Endothelial cell of umbilical vein (primary cell): ENCODE measurements at regions not wholly inside any gene's neighbourhood (a gene's known extent, or its start where the extent isn't known, plus 50 kb on each side); places are given as distances from the start of the nearest gene placed in this dataset.

ENCODE experiments used
- BruUV-seq: library from RNA; stranded (reverse); fragments of 400-500 nt; replicated peaks from 2 replicates; lab custom pipeline; 2021; lab: Mats Ljungman, UMichigan
- CTCF ChIA-PET: fragments of 300-600, 350-600 bp; sonication (Branson Sonifier 250); formaldehyde crosslinking; loops from one replicate; lab custom pipeline; 2021; ENCODE audit warnings: antibody characterized with exemption, inconsistent platforms; lab: Charles Lee
- POLR2A ChIA-PET: fragments of 300-600, 350-600 bp; sonication (Branson Sonifier 250); formaldehyde crosslinking; loops from one replicate; lab custom pipeline; 2021; ENCODE audit warnings: antibody characterized with exemption, inconsistent platforms; lab: Charles Lee
- DNase-seq: peaks from one replicate; pipeline ENCODE4 v3.0.0-alpha.2; 2011; ENCODE audit warnings: low read depth, low spot score
- FAIRE-seq: peaks from 2 replicates; lab custom pipeline; 2011; peaks lifted over from hg19 to GRCh38; lab: Jason Lieb, UNC
- H2AFZ ChIP-seq: 2 replicates; pipeline ENCODE4 v1.6.0; 2012; ENCODE audit warnings: low read depth, low read length, control low read depth, inconsistent platforms
- H3K27ac ChIP-seq: 2 replicates; pipeline ENCODE4 v1.5.1; 2011; ENCODE audit warnings: low read depth, mild to moderate bottlenecking, control low read depth, low read length, moderate library complexity; ENCODE audit not compliant: insufficient read depth
- H3K27me3 ChIP-seq, 2 experiments: 2 replicates each; pipeline versions ENCODE4 v1.6.0 to v1.6.1; 2011; ENCODE audit warnings: low read length in 2 of 2, mixed read lengths in 1 of 2; ENCODE audit not compliant: control insufficient read depth in 2 of 2, insufficient read depth in 2 of 2
- H3K36me3 ChIP-seq, 2 experiments: 2 replicates in 1 of 2; 3 replicates in 1 of 2; pipeline ENCODE4 v1.5.1; 2011; ENCODE audit warnings: low read length in 2 of 2, mild to moderate bottlenecking in 1 of 2, moderate library complexity in 1 of 2; ENCODE audit not compliant: control insufficient read depth in 2 of 2, insufficient read depth in 2 of 2; ENCODE audit errors: extremely low read depth in 1 of 2
- H3K4me1 ChIP-seq: 3 replicates; pipeline ENCODE4 v1.5.1; 2011; ENCODE audit warnings: mild to moderate bottlenecking, low read length; ENCODE audit not compliant: control insufficient read depth, insufficient read depth; ENCODE audit errors: extremely low read depth
- H3K4me2 ChIP-seq: 2 replicates; pipeline ENCODE4 v1.6.1; 2011; ENCODE audit warnings: low read length, control low read depth, mixed read lengths; ENCODE audit not compliant: insufficient read depth
- H3K4me3 ChIP-seq, 3 experiments: fragments of 200-600 bp in 1 of 3; sonication (generic), shearing (Covaris generic) in 1 of 3; replicated peaks in 1 of 3; 2 replicates each; pipeline ENCODE4 v1.5.1; 2011 to 2016; ENCODE audit warnings: control low read depth in 3 of 3, low read length in 3 of 3, mild to moderate bottlenecking in 2 of 3, inconsistent platforms in 1 of 3, low read depth in 1 of 3, moderate library complexity in 1 of 3; ENCODE audit not compliant: insufficient read depth in 1 of 3
- H3K79me2 ChIP-seq: 2 replicates; pipeline ENCODE4 v1.6.0; 2012; ENCODE audit warnings: low read length, inconsistent platforms; ENCODE audit not compliant: control insufficient read depth, insufficient read depth
- H3K9ac ChIP-seq: replicated peaks from 2 replicates; pipeline ENCODE3; 2011; ENCODE audit warnings: low read length, control low read depth; ENCODE audit not compliant: insufficient read depth; ENCODE audit errors: extremely low read depth
- H3K9me1 ChIP-seq: replicated peaks from 3 replicates; pipeline ENCODE4 v1.6.0; 2011; ENCODE audit warnings: mild to moderate bottlenecking, low read length; ENCODE audit not compliant: control insufficient read depth, insufficient read depth; ENCODE audit errors: extremely low read depth
- H3K9me3 ChIP-seq: replicated peaks from 2 replicates; pipeline ENCODE4 v1.5.1; 2012; ENCODE audit warnings: low read length, inconsistent platforms; ENCODE audit not compliant: control insufficient read depth, insufficient read depth
- H4K20me1 ChIP-seq: replicated peaks from 2 replicates; pipeline ENCODE3; 2011; ENCODE audit warnings: mild to moderate bottlenecking, low read length; ENCODE audit not compliant: control insufficient read depth, insufficient read depth; ENCODE audit errors: extremely low read depth
- CTCF ChIP-seq, 2 donors: IDR thresholded peaks; 1 replicate in 1 of 2; 2 replicates in 1 of 2; pipeline ENCODE4 v1.5.1; 2011; ENCODE audit warnings: low read length in 2 of 2, mild to moderate bottlenecking in 2 of 2, moderate library complexity in 2 of 2, control low read depth in 1 of 2, inconsistent platforms in 1 of 2, low read depth in 1 of 2; ENCODE audit not compliant: insufficient read depth in 1 of 2; ENCODE audit errors: extremely low read depth in 1 of 2
- EZH2 ChIP-seq: IDR thresholded peaks from 2 replicates; pipeline ENCODE4 v1.6.1; 2012; ENCODE audit warnings: borderline replicate concordance, low read depth, mild to moderate bottlenecking, moderate library complexity, low read length, inconsistent platforms; ENCODE audit not compliant: severe bottlenecking
- FOS ChIP-seq: IDR thresholded peaks from 2 replicates; pipeline ENCODE4 v1.6.1; 2011; ENCODE audit warnings: mild to moderate bottlenecking, low read length, moderate library complexity, borderline replicate concordance; ENCODE audit not compliant: insufficient read depth
- GATA2 ChIP-seq: IDR thresholded peaks from 2 replicates; pipeline ENCODE4 v1.7.0; 2011; ENCODE audit warnings: low read depth, mild to moderate bottlenecking, moderate library complexity, mixed read lengths, low read length; ENCODE audit not compliant: insufficient read length, insufficient read depth
- JUN ChIP-seq: IDR thresholded peaks from 2 replicates; pipeline ENCODE4 v1.6.1; 2011; ENCODE audit warnings: borderline replicate concordance, low read depth; ENCODE audit not compliant: insufficient read length, insufficient read depth
- MYC ChIP-seq: IDR thresholded peaks from one replicate; pipeline ENCODE4 v1.6.1; 2011; ENCODE audit warnings: mild to moderate bottlenecking, low read depth, low read length
- POLR2A ChIP-seq: IDR thresholded peaks from 2 replicates; pipeline ENCODE4 v1.6.1; 2012; ENCODE audit warnings: low read depth, mild to moderate bottlenecking, control low read depth, low read length
- POLR2AphosphoS5 ChIP-seq: IDR thresholded peaks from 2 replicates; pipeline ENCODE4 v1.6.1; 2012; ENCODE audit warnings: low read depth, mild to moderate bottlenecking, control low read depth, low read length, moderate library complexity; ENCODE audit not compliant: insufficient read depth
- dilution Hi-C: fragments of 300-500 bp; cut with MboI; formaldehyde crosslinking; loops from one replicate; pipeline ENCODE4 v1.15.0; 2019; ENCODE audit warnings: low sequenced_read_pairs; ENCODE audit not compliant: extremely low pct_ligation_motif_present
- intact Hi-C: fragments of 100-400 bp; cut with micrococcal nuclease; formaldehyde crosslinking; loops from one replicate; pipeline ENCODE4 v1.10.0; 2022
- TF ChIP-seq, protein P1 (sequence below): IDR thresholded peaks from 2 replicates; pipeline ENCODE4 v1.6.1; 2011; ENCODE audit not compliant: insufficient read depth, insufficient read length

GRCh38 chr5:17888155-17888554 is 253.9 kb downstream of the TAF11L14 start:
- H3K27me3 ChIP-seq: no peaks in the 10 kb centered on the region
- no peak for FAIRE-seq
- H3K9me1 ChIP-seq: no peaks in the 10 kb centered on the region
- H3K79me2 ChIP-seq: no peaks in the 10 kb centered on the region
- CTCF ChIA-PET: no interaction called here
- no peaks in the 10 kb centered on the region for H3K4me1 ChIP-seq
- H4K20me1 ChIP-seq: no peaks in the 10 kb centered on the region
- intact Hi-C loops: no loop called here
- H3K4me3 ChIP-seq: no peak overlapping the region
- POLR2A ChIA-PET: no interaction called here
- TF ChIP-seq FOS: no peak
- no peak for TF ChIP-seq JUN
- no peak overlapping the region for H2AFZ ChIP-seq
- BruUV-seq: no TSS peak
- H3K36me3 ChIP-seq: no peaks in the 10 kb centered on the region
- no peak for DNase-seq
- dilution Hi-C loops: no loop called here
- H3K9ac ChIP-seq: no peak overlapping the region
- H3K4me2 ChIP-seq: no peak overlapping the region
- no peaks in the 10 kb centered on the region for H3K9me3 ChIP-seq
- H3K27ac ChIP-seq: no peak overlapping the region

DNA sequence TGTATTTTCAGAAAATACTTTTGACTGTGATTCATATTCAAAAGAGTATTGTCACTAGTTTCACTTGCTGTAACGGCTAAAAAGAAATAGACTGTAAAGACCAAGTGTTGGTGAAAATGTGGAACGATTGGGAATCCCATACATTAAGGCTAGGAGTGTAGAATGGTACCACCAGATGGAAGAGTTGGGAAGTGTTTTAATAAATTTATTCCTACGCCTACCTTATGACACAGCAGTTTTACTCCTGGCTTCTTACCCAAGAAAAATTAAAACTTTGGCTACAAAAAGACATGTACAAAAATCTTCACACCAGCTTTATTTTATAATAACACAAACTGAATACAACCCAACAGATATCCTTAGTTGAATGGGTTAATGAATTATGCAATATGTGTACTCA is 256.2 kb downstream of the TAF11L14 start:
- no peaks in the 10 kb centered on the region for H3K36me3 ChIP-seq
- no peaks in the 10 kb centered on the region for H3K9me1 ChIP-seq
- no peak overlapping the region for H3K9ac ChIP-seq
- CTCF ChIA-PET: no interaction called here
- DNase-seq (no peak), FAIRE-seq (no peak)
- H2AFZ ChIP-seq: no peak overlapping the region
- H3K27ac ChIP-seq: no peak overlapping the region
- dilution Hi-C loops: no loop called here
- no peaks in the 10 kb centered on the region for H4K20me1 ChIP-seq
- no peaks in the 10 kb centered on the region for H3K4me1 ChIP-seq
- POLR2A ChIA-PET: no interaction called here
- no peaks in the 10 kb centered on the region for H3K27me3 ChIP-seq
- H3K9me3 ChIP-seq: no peaks in the 10 kb centered on the region
- intact Hi-C loops: no loop called here
- TF ChIP-seq, protein P1, sequence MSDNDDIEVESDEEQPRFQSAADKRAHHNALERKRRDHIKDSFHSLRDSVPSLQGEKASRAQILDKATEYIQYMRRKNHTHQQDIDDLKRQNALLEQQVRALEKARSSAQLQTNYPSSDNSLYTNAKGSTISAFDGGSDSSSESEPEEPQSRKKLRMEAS: no peak
- TF ChIP-seq CTCF (IDR thresholded peaks at IDR 0.05; ENCODE audit: extremely low read depth in 1 of 2, insufficient read depth in 1 of 2, low read depth in 1 of 2, low read length in 2 of 2) (no peak), MYC (no peak), EZH2 (no peak), FOS (no peak), JUN (no peak), POLR2A (no peak), GATA2 (no peak), POLR2AphosphoS5 (no peak)
- H3K4me2 ChIP-seq: no peak overlapping the region
- no peaks in the 10 kb centered on the region for H3K79me2 ChIP-seq
- no TSS peak for BruUV-seq
- H3K4me3 ChIP-seq: no peak overlapping the region
